AG04449 (cell line): ENCODE measurements at regions not wholly inside any gene's neighbourhood (a gene's known extent, or its start where the extent isn't known, plus 50 kb on each side); places are given as distances from the start of the nearest gene placed in this dataset.

Source experiments
- CTCF ChIA-PET: fragments of 350-600 bp; formaldehyde crosslinking; extraction: SDS; loops from one replicate; lab custom pipeline; 2021; ENCODE audit warnings: antibody characterized with exemption; lab: Yijun Ruan, JAX
- POLR2A ChIA-PET: fragments of 400-600, 350-600 bp; formaldehyde crosslinking; extraction: SDS; loops from one replicate; lab custom pipeline; 2020; ENCODE audit warnings: antibody characterized with exemption, inconsistent platforms; lab: Yijun Ruan, JAX
- DNase-seq: peaks from one replicate; pipeline ENCODE4 v3.0.0-alpha.2; 2010; ENCODE audit warnings: low read depth, low spot score
- H3K4me3 ChIP-seq: 2 replicates; pipeline ENCODE4 v1.5.1; 2011; ENCODE audit warnings: low read depth, mild to moderate bottlenecking, control low read depth, low read length
- CTCF ChIP-seq: IDR thresholded peaks from one replicate; pipeline ENCODE4 v1.5.1; 2011; ENCODE audit warnings: mild to moderate bottlenecking, moderate library complexity, low read length, control low read depth, inconsistent platforms; ENCODE audit not compliant: insufficient read depth; ENCODE audit errors: missing control alignments

GRCh38 chr10:21304198-21304597, 221.3 kb downstream of the SKIDA1 start:
- DNase-seq, result no peak
- ChIA-PET CTCF (no interaction called here), POLR2A (no interaction called here)
- TF ChIP-seq CTCF, result no peak
- H3K4me3 ChIP-seq, result no peak overlapping the region

- ChIA-PET POLR2A (no interaction called here), CTCF (no interaction called here)
- DNase-seq, result no peak
- H3K4me3 ChIP-seq, result no peak overlapping the region
- no peak for TF ChIP-seq CTCF
Observed at GRCh38 chr10:21300551-21300950, 224.9 kb downstream of the SKIDA1 start.

DNA sequence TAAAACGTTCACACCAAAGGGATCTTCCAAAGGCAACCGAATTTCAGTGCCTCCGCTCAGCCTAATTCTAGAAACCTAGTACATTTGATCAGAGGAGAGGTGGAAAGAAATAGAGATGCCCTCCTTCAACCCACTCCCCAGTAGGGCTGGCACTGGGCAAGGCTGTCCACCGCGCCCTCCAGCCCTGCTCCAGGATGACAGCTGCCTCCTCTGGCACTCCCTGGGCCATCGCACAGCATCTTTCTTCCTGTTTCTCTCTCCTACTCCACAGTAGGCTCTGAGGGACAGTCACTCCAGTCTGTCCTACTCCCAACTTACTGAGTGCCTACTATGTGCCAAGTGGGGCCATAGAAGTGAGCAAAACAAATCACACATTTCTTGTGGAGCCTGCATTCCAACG, 226.2 kb downstream of the SKIDA1 start:
- CTCF ChIA-PET, result no interaction called here

DNA sequence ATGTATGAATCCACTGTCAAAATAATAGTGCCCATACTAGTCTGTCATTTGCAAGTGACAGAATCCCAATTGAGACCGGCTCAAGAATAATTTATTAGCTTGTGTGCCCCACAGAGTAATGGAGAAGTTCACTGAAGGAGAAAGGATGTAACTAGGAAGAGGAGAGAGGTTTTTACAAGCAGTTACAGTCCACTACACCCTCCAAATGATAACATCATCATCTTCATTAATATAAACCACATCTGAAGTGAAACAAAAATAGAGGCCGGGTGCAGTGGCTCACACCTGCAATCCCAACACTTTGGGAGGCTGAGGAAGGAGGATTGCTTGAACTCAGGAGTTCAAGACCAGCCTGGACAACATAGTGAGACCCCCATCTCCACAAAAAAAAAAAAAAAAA, 226.8 kb downstream of the SKIDA1 start:
- CTCF ChIA-PET, result no interaction called here
- POLR2A ChIA-PET, result no interaction called here
- DNase-seq, result no peak
- H3K4me3 ChIP-seq, result no peak overlapping the region
- no peak for TF ChIP-seq CTCF

More for the DNA sequence above, 226.2 kb downstream of the SKIDA1 start:
- no peak for TF ChIP-seq CTCF
- no peak overlapping the region for H3K4me3 ChIP-seq
- POLR2A ChIA-PET, result no interaction called here
- DNase-seq, result no peak

GRCh38 chr10:21297603-21298383, 227.7 kb downstream of the SKIDA1 start:
- ChIA-PET POLR2A (no interaction called here), CTCF (no interaction called here)
- no peak for TF ChIP-seq CTCF
- H3K4me3 ChIP-seq, result no peak overlapping the region
- DNase-seq, result no peak

DNA sequence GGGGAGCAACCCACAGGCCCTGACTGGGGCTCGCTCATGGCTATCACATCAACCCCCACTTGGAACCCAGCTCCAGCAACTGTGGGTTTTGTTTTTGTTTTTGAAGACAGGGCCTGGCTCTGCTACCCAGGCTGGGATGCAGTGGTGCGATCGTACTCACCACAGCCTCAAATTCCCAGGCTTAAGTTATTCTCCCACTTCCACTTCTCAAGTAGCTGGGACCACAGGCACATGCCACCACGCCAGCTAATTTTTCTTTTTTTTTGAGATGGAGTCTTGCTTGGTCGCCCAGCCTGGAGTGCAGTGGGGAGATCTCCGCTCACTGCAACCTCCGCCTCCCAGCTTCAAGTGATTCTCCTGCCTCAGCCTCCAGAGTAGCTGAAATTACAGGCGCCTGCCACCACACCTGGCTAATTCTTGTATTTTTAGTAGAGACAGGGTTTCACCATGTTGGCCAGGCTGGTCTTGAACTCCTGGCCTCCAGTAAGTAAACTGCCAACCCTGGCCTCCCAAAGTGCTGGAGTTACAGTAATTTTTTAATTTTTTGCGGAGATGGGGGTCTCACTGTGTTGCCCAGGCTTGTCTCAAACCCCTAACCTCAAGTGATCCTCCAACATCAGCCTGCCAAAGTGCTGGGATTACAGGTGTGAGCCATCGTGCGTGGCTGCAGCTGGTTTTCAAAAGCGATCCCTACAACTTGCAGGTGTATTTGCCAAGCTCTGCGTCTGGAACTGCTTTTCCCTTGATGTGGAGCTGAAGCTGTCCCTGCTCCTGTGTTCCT, 228.7 kb downstream of the SKIDA1 start:
- no peak overlapping the region for H3K4me3 ChIP-seq
- no peak for DNase-seq
- POLR2A ChIA-PET, result no interaction called here
- CTCF ChIA-PET, result no interaction called here
- TF ChIP-seq CTCF, result no peak
